Endothelial cell (in vitro differentiated cells): ENCODE measurements at regions not wholly inside any gene's neighbourhood (a gene's known extent, or its start where the extent isn't known, plus 50 kb on each side); places are given as distances from the start of the nearest gene placed in this dataset.

Source experiments
- DNase-seq: peaks from one replicate; pipeline ENCODE4 v3.0.0; 2021; ENCODE audit warnings: low spot score
- H3K27ac Mint-ChIP-seq: one replicate; pipeline ENCODE4 v1.8.0; 2021; ENCODE audit warnings: mixed read lengths, inconsistent platforms; ENCODE audit not compliant: unreplicated experiment
- H3K27me3 Mint-ChIP-seq: one replicate; pipeline ENCODE4 v1.8.0; 2021; ENCODE audit warnings: mild to moderate bottlenecking, moderate library complexity, mixed read lengths, inconsistent platforms; ENCODE audit not compliant: unreplicated experiment
- H3K36me3 Mint-ChIP-seq: one replicate; pipeline ENCODE4 v1.8.0; 2021; ENCODE audit warnings: mild to moderate bottlenecking, low read depth, mixed read lengths, inconsistent platforms; ENCODE audit not compliant: unreplicated experiment
- H3K4me1 Mint-ChIP-seq: one replicate; pipeline ENCODE4 v1.8.0; 2021; ENCODE audit warnings: mild to moderate bottlenecking, mixed read lengths, inconsistent platforms; ENCODE audit not compliant: unreplicated experiment
- H3K4me3 Mint-ChIP-seq: one replicate; pipeline ENCODE4 v1.8.0; 2021; ENCODE audit warnings: mild to moderate bottlenecking, mixed read lengths, inconsistent platforms; ENCODE audit not compliant: unreplicated experiment
- H3K9me3 Mint-ChIP-seq: one replicate; pipeline ENCODE4 v1.8.0; 2021; ENCODE audit warnings: mixed read lengths, inconsistent platforms; ENCODE audit not compliant: unreplicated experiment
- TF ChIP-seq, protein P1 (sequence below): fragments of 200-600 bp; sonication (generic); IDR thresholded peaks from one replicate; pipeline ENCODE4 v1.5.0; 2021; ENCODE audit warnings: antibody characterized with exemption; ENCODE audit not compliant: unreplicated experiment

DNA sequence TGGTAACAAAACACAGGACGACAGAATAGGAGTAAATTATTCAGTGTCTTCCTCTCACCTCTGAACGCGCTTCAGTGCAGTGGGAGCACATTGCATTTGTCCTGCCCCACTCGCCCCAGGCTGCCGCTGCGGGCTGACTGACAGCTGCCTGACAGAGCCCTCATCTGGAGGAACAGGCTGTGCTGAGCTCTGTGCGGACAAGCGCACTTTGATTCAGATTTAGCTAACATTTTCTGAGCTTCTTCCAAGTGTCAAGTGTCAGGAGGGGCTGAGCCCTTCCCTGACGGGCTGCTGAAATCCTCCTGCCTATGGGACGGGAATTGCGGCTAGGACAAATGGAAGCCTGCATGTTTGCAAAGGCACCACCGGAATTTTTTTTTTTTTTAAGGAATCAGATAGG, 383.0 kb upstream of the CDH4 start:
- Mint-ChIP-seq H3K4me1 (no peaks in the 10 kb centered on the region), H3K4me3 (no peak overlapping the region), H3K9me3 (no peaks in the 10 kb centered on the region), H3K27me3 (no peaks in the 10 kb centered on the region), H3K27ac (no peak overlapping the region), H3K36me3 (no peaks in the 10 kb centered on the region)
- no peak for DNase-seq
- TF ChIP-seq, protein P1, sequence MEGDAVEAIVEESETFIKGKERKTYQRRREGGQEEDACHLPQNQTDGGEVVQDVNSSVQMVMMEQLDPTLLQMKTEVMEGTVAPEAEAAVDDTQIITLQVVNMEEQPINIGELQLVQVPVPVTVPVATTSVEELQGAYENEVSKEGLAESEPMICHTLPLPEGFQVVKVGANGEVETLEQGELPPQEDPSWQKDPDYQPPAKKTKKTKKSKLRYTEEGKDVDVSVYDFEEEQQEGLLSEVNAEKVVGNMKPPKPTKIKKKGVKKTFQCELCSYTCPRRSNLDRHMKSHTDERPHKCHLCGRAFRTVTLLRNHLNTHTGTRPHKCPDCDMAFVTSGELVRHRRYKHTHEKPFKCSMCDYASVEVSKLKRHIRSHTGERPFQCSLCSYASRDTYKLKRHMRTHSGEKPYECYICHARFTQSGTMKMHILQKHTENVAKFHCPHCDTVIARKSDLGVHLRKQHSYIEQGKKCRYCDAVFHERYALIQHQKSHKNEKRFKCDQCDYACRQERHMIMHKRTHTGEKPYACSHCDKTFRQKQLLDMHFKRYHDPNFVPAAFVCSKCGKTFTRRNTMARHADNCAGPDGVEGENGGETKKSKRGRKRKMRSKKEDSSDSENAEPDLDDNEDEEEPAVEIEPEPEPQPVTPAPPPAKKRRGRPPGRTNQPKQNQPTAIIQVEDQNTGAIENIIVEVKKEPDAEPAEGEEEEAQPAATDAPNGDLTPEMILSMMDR = no peak

DNA sequence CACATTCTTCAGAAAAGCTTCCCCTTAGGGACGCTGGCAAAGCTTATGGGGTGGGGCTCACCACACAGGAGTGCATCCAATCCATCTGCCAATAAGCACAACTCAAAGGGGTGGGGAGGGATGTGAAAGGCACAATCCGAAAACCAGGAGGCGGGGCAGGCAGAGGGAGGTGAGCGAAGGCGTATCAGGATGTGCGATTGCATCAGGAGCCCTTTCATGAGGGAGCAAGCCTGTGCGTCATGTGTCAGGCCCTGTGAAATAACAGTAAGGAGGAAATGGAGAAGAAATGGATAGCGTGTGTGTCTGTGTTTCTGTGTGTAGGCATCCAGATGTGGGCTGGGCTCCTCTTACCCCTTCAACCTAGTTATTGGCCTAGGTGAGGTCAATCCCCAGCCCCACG, 382.4 kb upstream of the CDH4 start:
- DNase-seq = no peak
- H3K9me3 Mint-ChIP-seq = no peaks in the 10 kb centered on the region
- TF ChIP-seq, protein P1 = no peak
- H3K27ac Mint-ChIP-seq = no peak overlapping the region
- H3K36me3 Mint-ChIP-seq = no peaks in the 10 kb centered on the region
- H3K4me1 Mint-ChIP-seq = no peaks in the 10 kb centered on the region
- H3K4me3 Mint-ChIP-seq = no peak overlapping the region
- H3K27me3 Mint-ChIP-seq = no peaks in the 10 kb centered on the region

DNA sequence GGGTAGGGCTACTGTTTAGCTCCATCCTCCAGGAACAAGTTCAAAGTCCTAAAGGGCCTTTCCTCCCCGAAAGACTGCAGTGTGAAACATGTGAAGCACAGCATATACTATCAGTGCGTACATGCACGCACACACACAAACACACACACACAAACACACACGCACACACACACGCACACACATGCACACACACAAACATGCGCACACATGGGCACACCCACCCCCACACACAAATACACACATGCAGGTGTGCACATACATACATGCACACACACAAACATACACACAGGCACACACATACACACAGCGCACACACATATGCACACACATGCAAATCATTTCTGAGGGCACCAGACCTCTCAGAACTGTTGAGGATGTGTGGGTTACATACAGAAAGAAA, 382.0 kb upstream of the CDH4 start:
- DNase-seq = no peak
- Mint-ChIP-seq H3K4me3 (no peak overlapping the region), H3K9me3 (no peaks in the 10 kb centered on the region), H3K27me3 (no peaks in the 10 kb centered on the region), H3K36me3 (no peaks in the 10 kb centered on the region), H3K4me1 (no peaks in the 10 kb centered on the region), H3K27ac (no peak overlapping the region)
- TF ChIP-seq, protein P1 = no peak

DNA sequence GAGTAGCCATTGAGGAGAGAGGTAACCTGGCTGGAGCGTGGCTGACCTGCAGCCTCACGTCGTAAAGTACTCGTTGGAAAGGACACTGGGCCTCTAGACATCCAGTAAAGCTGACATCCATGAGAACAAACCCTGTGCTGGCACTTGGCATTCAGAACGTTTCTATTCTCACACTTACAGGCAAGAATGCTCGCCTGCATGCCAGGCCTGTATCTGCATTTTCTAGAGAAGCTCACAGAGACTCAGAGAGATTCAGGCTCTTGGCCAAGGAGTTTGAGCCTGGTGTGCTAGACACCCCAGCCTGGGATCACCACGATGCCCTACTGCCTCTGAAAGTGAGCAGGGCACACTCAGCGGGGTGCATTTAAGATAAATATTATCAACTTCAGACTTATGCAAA, 379.8 kb upstream of the CDH4 start:
- no peak overlapping the region for H3K4me3 Mint-ChIP-seq
- H3K4me1 Mint-ChIP-seq = no peaks in the 10 kb centered on the region
- TF ChIP-seq, protein P1 = no peak
- no peaks in the 10 kb centered on the region for H3K27me3 Mint-ChIP-seq
- DNase-seq = no peak
- no peak overlapping the region for H3K27ac Mint-ChIP-seq
- H3K9me3 Mint-ChIP-seq = no peaks in the 10 kb centered on the region
- no peaks in the 10 kb centered on the region for H3K36me3 Mint-ChIP-seq

DNA sequence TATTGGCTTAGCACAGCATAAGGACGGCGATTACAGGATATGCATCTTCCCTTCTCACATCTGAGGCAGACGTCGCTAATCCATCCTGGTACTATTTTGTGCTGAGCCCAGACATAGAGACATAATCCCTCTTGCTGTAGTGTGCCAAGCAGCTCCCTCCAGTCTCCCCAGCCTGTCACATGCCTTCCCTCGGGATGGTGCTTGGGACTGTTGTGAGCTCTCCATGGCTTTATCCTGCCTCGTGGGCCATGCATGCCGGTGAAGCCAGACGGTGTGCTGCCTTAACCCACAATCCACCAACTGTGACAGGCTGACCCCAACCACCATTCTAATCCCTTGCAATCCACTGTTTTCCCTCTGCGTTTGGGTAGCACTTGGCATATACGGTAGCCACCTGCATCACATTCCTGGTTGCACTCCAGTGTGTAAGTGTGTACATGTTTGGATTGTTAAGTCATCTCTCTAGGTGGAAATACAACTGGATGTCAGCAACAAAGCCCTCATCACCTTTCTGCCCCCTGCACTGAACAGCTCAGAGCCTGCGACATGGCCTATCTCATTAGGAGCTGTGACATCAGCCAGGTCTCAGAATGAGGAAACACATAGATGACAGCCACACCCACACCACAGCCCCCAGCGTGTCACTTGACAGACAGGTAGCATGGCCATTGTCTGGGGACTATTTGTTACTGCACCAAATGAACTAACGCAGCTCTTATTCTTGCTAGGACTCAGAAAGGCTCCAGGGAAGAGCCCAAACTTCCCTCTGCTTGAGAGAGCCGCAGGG, 374.8 kb upstream of the CDH4 start:
- H3K36me3 Mint-ChIP-seq = no peaks in the 10 kb centered on the region
- H3K4me3 Mint-ChIP-seq = no peak overlapping the region
- no peak overlapping the region for H3K27ac Mint-ChIP-seq
- TF ChIP-seq, protein P1 = no peak
- H3K27me3 Mint-ChIP-seq = peaks cover 2% of the 10 kb centered on the region
- no peaks in the 10 kb centered on the region for H3K4me1 Mint-ChIP-seq
- no peak for DNase-seq
- no peaks in the 10 kb centered on the region for H3K9me3 Mint-ChIP-seq
